Mesendoderm (in vitro differentiated cells): ENCODE measurements at regions not wholly inside any gene's neighbourhood (a gene's known extent, or its start where the extent isn't known, plus 50 kb on each side); places are given as distances from the start of the nearest gene placed in this dataset.
A peak's percentile ranks its signal among the peaks of the same experiment; 100 is the strongest.

Experiments
- DNase-seq: peaks from one replicate; pipeline ENCODE4 v3.0.0; 2013
- H2AK5ac ChIP-seq: 2 replicates; pipeline ENCODE4 v1.6.1; 2013; ENCODE audit warnings: low read length, inconsistent platforms
- H2BK120ac ChIP-seq: 2 replicates; pipeline ENCODE4 v1.6.1; 2013; ENCODE audit warnings: low read depth, mild to moderate bottlenecking, low read length, moderate library complexity, mixed read lengths
- H2BK15ac ChIP-seq: replicated peaks from 2 replicates; pipeline ENCODE4 v1.6.1; 2013; ENCODE audit warnings: low read depth, mild to moderate bottlenecking, moderate library complexity
- H2BK5ac ChIP-seq: 2 replicates; pipeline ENCODE4 v1.6.1; 2013; ENCODE audit warnings: low read length, inconsistent platforms
- H3K18ac ChIP-seq: 2 replicates; pipeline ENCODE4 v1.6.1; 2013; ENCODE audit warnings: mild to moderate bottlenecking, low read length, mixed read lengths
- H3K23ac ChIP-seq: one replicate; pipeline ENCODE4 v1.6.1; 2013; ENCODE audit warnings: low read length
- H3K27ac ChIP-seq: 2 replicates; pipeline ENCODE4 v1.5.1; 2013; ENCODE audit warnings: low read depth, mild to moderate bottlenecking, inconsistent platforms, low read length, moderate library complexity
- H3K27me3 ChIP-seq: 2 replicates; pipeline ENCODE4 v1.6.1; 2013; ENCODE audit warnings: low read length, control low read depth, mild to moderate bottlenecking, inconsistent platforms; ENCODE audit not compliant: insufficient read depth, poor library complexity
- H3K36me3 ChIP-seq: 2 replicates; pipeline ENCODE4 v1.6.1; 2013; ENCODE audit warnings: low read length, inconsistent platforms; ENCODE audit not compliant: control insufficient read depth, insufficient read depth
- H3K4ac ChIP-seq: one replicate; pipeline ENCODE4 v1.6.1; 2013; ENCODE audit warnings: low read depth, mild to moderate bottlenecking, low read length, moderate library complexity
- H3K4me1 ChIP-seq: 2 replicates; pipeline ENCODE4 v1.6.1; 2013; ENCODE audit warnings: low read depth, low read length, inconsistent platforms; ENCODE audit not compliant: control insufficient read depth
- H3K4me2 ChIP-seq: 2 replicates; pipeline ENCODE4 v1.6.1; 2013; ENCODE audit warnings: low read length
- H3K4me3 ChIP-seq: 2 replicates; pipeline ENCODE4 v1.5.1; 2013; ENCODE audit warnings: mild to moderate bottlenecking, low read length
- H3K56ac ChIP-seq: one replicate; pipeline ENCODE4 v1.6.1; 2013; ENCODE audit warnings: low read length
- H3K79me1 ChIP-seq: 2 replicates; pipeline ENCODE4 v1.6.1; 2013; ENCODE audit warnings: low read length, inconsistent platforms
- H3K79me2 ChIP-seq: 2 replicates; pipeline ENCODE4 v1.6.1; 2013; ENCODE audit warnings: mild to moderate bottlenecking, low read length; ENCODE audit not compliant: control insufficient read depth, insufficient read depth
- H3K9ac ChIP-seq: 2 replicates; pipeline ENCODE4 v1.6.1; 2013; ENCODE audit warnings: low read length, inconsistent platforms
- H4K5ac ChIP-seq: one replicate; pipeline ENCODE4 v1.6.1; 2013; ENCODE audit warnings: low read length
- H4K8ac ChIP-seq: one replicate; pipeline ENCODE4 v1.6.1; 2013; ENCODE audit warnings: low read depth, mild to moderate bottlenecking, control low read depth, low read length, moderate library complexity
- WGBS: extraction: QIAGEN DNeasy Blood & Tissue Kit; methylation state at CpG from one replicate; pipeline ENCODE4 v1.1.7; 2013; ENCODE audit warnings: low lambda C conversion rate, missing lambda C conversion rate; ENCODE audit not compliant: insufficient coverage; ENCODE audit errors: extremely low coverage; 5-methylcytosine and 5-hydroxymethylcytosine counted together

- Histone ChIP-seq H3K9ac (no peak overlapping the region), H2AK5ac (no peak overlapping the region), H2BK120ac (no peak overlapping the region), H3K23ac (no peak overlapping the region), H3K18ac (no peak overlapping the region), H3K79me2 (no peaks in the 10 kb centered on the region), H4K5ac (no peak overlapping the region), H2BK15ac (no peak overlapping the region), H3K27ac (no peak overlapping the region), H3K4me2 (no peak overlapping the region), H3K79me1 (no peaks in the 10 kb centered on the region), H3K27me3 (no peaks in the 10 kb centered on the region), H4K8ac (no peak overlapping the region), H3K4me3 (no peak overlapping the region), H3K4ac (no peak overlapping the region), H3K4me1 (no peaks in the 10 kb centered on the region), H2BK5ac (no peak overlapping the region), H3K56ac (no peak overlapping the region), H3K36me3 (no peaks in the 10 kb centered on the region)
- DNase-seq: no peak
- WGBS: 100% methylated on average over 3 of the region's 5 CpGs
Measured at GRCh38 chr14:46399049-46399448, 252.5 kb downstream of the RPL10L start.

GRCh38 chr14:46384611-46385010 is 267.0 kb downstream of the RPL10L start:
- H4K5ac ChIP-seq: no peak overlapping the region
- H3K56ac ChIP-seq: no peak overlapping the region
- no peak overlapping the region for H3K18ac ChIP-seq
- no peak overlapping the region for H3K23ac ChIP-seq
- H3K4me1 ChIP-seq: no peaks in the 10 kb centered on the region
- no peak overlapping the region for H3K9ac ChIP-seq
- no peak overlapping the region for H2AK5ac ChIP-seq
- WGBS: no CpG with 5 or more reads among the region's 10 CpGs
- no peak overlapping the region for H3K27ac ChIP-seq
- H2BK120ac ChIP-seq: no peak overlapping the region
- no peak overlapping the region for H3K4me2 ChIP-seq
- no peaks in the 10 kb centered on the region for H3K79me2 ChIP-seq
- no peak overlapping the region for H3K4me3 ChIP-seq
- no peak for DNase-seq
- no peaks in the 10 kb centered on the region for H3K27me3 ChIP-seq
- H3K36me3 ChIP-seq: no peaks in the 10 kb centered on the region
- H3K79me1 ChIP-seq: no peaks in the 10 kb centered on the region
- H4K8ac ChIP-seq: no peak overlapping the region
- no peak overlapping the region for H3K4ac ChIP-seq
- no peak overlapping the region for H2BK15ac ChIP-seq
- H2BK5ac ChIP-seq: no peak overlapping the region

GRCh38 chr14:46381674-46382073 is 269.9 kb downstream of the RPL10L start:
- Histone ChIP-seq H3K4me3 (no peak overlapping the region), H2AK5ac (no peak overlapping the region), H3K23ac (no peak overlapping the region), H3K56ac (no peak overlapping the region), H3K27ac (no peak overlapping the region), H4K5ac (no peak overlapping the region), H3K27me3 (no peaks in the 10 kb centered on the region), H3K79me2 (no peaks in the 10 kb centered on the region), H4K8ac (no peak overlapping the region), H2BK5ac (no peak overlapping the region), H2BK15ac (no peak overlapping the region), H3K9ac (no peak overlapping the region), H3K4me2 (no peak overlapping the region), H3K18ac (no peak overlapping the region), H3K36me3 (no peaks in the 10 kb centered on the region), H3K4ac (no peak overlapping the region), H2BK120ac (no peak overlapping the region), H3K79me1 (no peaks in the 10 kb centered on the region), H3K4me1 (no peaks in the 10 kb centered on the region)
- WGBS: no CpG with 5 or more reads among the region's 2 CpGs
- DNase-seq: no peak

GRCh38 chr14:46378248-46378647 is 273.3 kb downstream of the RPL10L start:
- no peak overlapping the region for H2BK120ac ChIP-seq
- H3K27ac ChIP-seq: no peak overlapping the region
- no peak overlapping the region for H2BK5ac ChIP-seq
- H3K4me1 ChIP-seq: no peaks in the 10 kb centered on the region
- no peak overlapping the region for H3K4me2 ChIP-seq
- H4K8ac ChIP-seq: no peak overlapping the region
- H3K27me3 ChIP-seq: no peaks in the 10 kb centered on the region
- no peaks in the 10 kb centered on the region for H3K36me3 ChIP-seq
- no peak overlapping the region for H2AK5ac ChIP-seq
- no peak overlapping the region for H3K23ac ChIP-seq
- H3K79me1 ChIP-seq: no peaks in the 10 kb centered on the region
- no peaks in the 10 kb centered on the region for H3K79me2 ChIP-seq
- H3K56ac ChIP-seq: no peak overlapping the region
- WGBS: no CpG with 5 or more reads among the region's 5 CpGs
- H3K18ac ChIP-seq: no peak overlapping the region
- no peak overlapping the region for H3K4me3 ChIP-seq
- no peak overlapping the region for H3K9ac ChIP-seq
- H4K5ac ChIP-seq: no peak overlapping the region
- no peak for DNase-seq
- no peak overlapping the region for H3K4ac ChIP-seq
- no peak overlapping the region for H2BK15ac ChIP-seq

- Histone ChIP-seq H3K27me3 (no peaks in the 10 kb centered on the region), H2BK120ac (no peak overlapping the region), H3K23ac (no peak overlapping the region), H3K56ac (no peak overlapping the region), H3K4me2 (no peak overlapping the region), H3K4ac (no peak overlapping the region), H3K18ac (no peak overlapping the region), H3K27ac (no peak overlapping the region), H3K79me1 (no peaks in the 10 kb centered on the region), H4K8ac (no peak overlapping the region), H2BK15ac (no peak overlapping the region), H3K4me3 (no peak overlapping the region), H2BK5ac (no peak overlapping the region), H3K79me2 (no peaks in the 10 kb centered on the region), H3K4me1 (no peaks in the 10 kb centered on the region), H3K36me3 (no peaks in the 10 kb centered on the region), H4K5ac (no peak overlapping the region), H3K9ac (no peak overlapping the region), H2AK5ac (no peak overlapping the region)
- no CpG with 5 or more reads among the region's 3 CpGs for WGBS
- DNase-seq: peak; percentile 25
Measured at GRCh38 chr14:46377305-46377704, 274.3 kb downstream of the RPL10L start.

- DNase-seq: no peak
- no peaks in the 10 kb centered on the region for H3K27me3 ChIP-seq
- H3K23ac ChIP-seq: no peak overlapping the region
Measured at GRCh38 chr14:46369391-46369790, 282.2 kb downstream of the RPL10L start.

More at GRCh38 chr14:46369391-46369790, 282.2 kb downstream of the RPL10L start:
- Histone ChIP-seq H3K4me1 (peaks cover 4% of the 10 kb centered on the region), H4K8ac (no peak overlapping the region), H3K36me3 (no peaks in the 10 kb centered on the region), H3K27ac (no peak overlapping the region), H4K5ac (no peak overlapping the region), H3K4ac (no peak overlapping the region), H3K4me2 (no peak overlapping the region), H3K4me3 (no peak overlapping the region), H2BK15ac (no peak overlapping the region), H3K79me1 (no peaks in the 10 kb centered on the region), H2AK5ac (no peak overlapping the region), H3K56ac (no peak overlapping the region), H2BK5ac (no peak overlapping the region), H3K18ac (no peak overlapping the region), H3K9ac (no peak overlapping the region), H2BK120ac (no peak overlapping the region), H3K79me2 (no peaks in the 10 kb centered on the region)
